Loucy (cell line): ENCODE measurements at regions not wholly inside any gene's neighbourhood (a gene's known extent, or its start where the extent isn't known, plus 50 kb on each side); places are given as distances from the start of the nearest gene placed in this dataset.

Source experiments
- H2AFZ ChIP-seq: fragments of 200-600 bp; sonication (generic); 2 replicates; pipeline ENCODE4 v1.6.0; 2016; ENCODE audit warnings: antibody characterized with exemption, mild to moderate bottlenecking, low read length, moderate library complexity
- H3F3A ChIP-seq: fragments of 200-600 bp; 2 replicates; pipeline ENCODE4 v1.6.0; 2016; ENCODE audit warnings: antibody characterized with exemption, low read depth, mild to moderate bottlenecking
- H3K27me3 ChIP-seq: fragments of 200-600 bp; sonication (generic); 2 replicates; pipeline ENCODE4 v1.6.1; 2014; ENCODE audit warnings: low read length, mild to moderate bottlenecking; ENCODE audit not compliant: insufficient read depth, poor library complexity, severe bottlenecking
- H3K36me3 ChIP-seq: fragments of 200-600 bp; sonication (generic); 2 replicates; pipeline ENCODE4 v1.6.1; 2016; ENCODE audit warnings: low read length; ENCODE audit not compliant: insufficient read depth
- H3K4me1 ChIP-seq: fragments of 200-600 bp; sonication (generic); 2 replicates; pipeline ENCODE4 v1.5.1; 2014; ENCODE audit warnings: low read length, mild to moderate bottlenecking; ENCODE audit not compliant: insufficient read depth, poor library complexity, severe bottlenecking
- H3K4me2 ChIP-seq: fragments of 200-600 bp; sonication (generic); 2 replicates; pipeline ENCODE4 v1.6.0; 2014; ENCODE audit warnings: antibody characterized with exemption, low read length, low read depth, mild to moderate bottlenecking; ENCODE audit not compliant: poor library complexity, severe bottlenecking
- H3K4me3 ChIP-seq: fragments of 200-600 bp; sonication (generic); 2 replicates; pipeline ENCODE4 v1.5.1; 2014; ENCODE audit warnings: low read length, mild to moderate bottlenecking, mixed read lengths; ENCODE audit not compliant: poor library complexity, severe bottlenecking
- H3K79me2 ChIP-seq: fragments of 200-600 bp; sonication (generic); 2 replicates; pipeline ENCODE4 v1.6.1; 2014; ENCODE audit warnings: low read length; ENCODE audit not compliant: insufficient read depth
- H3K9ac ChIP-seq: fragments of 200-600 bp; sonication (generic); 2 replicates; pipeline ENCODE4 v1.6.0; 2014; ENCODE audit warnings: mild to moderate bottlenecking, low read depth, low read length, moderate library complexity; ENCODE audit not compliant: poor library complexity, severe bottlenecking
- H3K9me2 ChIP-seq: fragments of 200-600 bp; sonication (generic); replicated peaks from 2 replicates; pipeline ENCODE4 v1.6.1; 2016; ENCODE audit warnings: low read depth, low read length, mixed read lengths
- H3K9me3 ChIP-seq: fragments of 200-600 bp; sonication (generic); 2 replicates; pipeline ENCODE4 v1.6.1; 2014; ENCODE audit warnings: mild to moderate bottlenecking, antibody characterized with exemption, low read length, low read depth; ENCODE audit not compliant: insufficient read depth
- H4K20me1 ChIP-seq: fragments of 200-600 bp; sonication (generic); 2 replicates; pipeline ENCODE4 v1.6.0; 2014; ENCODE audit warnings: antibody characterized with exemption, low read length, mild to moderate bottlenecking; ENCODE audit not compliant: insufficient read depth, poor library complexity, severe bottlenecking
- EZH2phosphoT487 ChIP-seq: fragments of 200-600 bp; IDR thresholded peaks from 2 replicates; pipeline ENCODE4 v1.6.1; 2018; ENCODE audit warnings: antibody characterized with exemption, mild to moderate bottlenecking, moderate library complexity, borderline replicate concordance
- TF ChIP-seq, protein P1 (sequence below): fragments of 200-600 bp; sonication (generic); conservative IDR thresholded peaks from 2 replicates; pipeline ENCODE4 v1.5.1; 2014; ENCODE audit warnings: mild to moderate bottlenecking, antibody characterized with exemption, low read length

DNA sequence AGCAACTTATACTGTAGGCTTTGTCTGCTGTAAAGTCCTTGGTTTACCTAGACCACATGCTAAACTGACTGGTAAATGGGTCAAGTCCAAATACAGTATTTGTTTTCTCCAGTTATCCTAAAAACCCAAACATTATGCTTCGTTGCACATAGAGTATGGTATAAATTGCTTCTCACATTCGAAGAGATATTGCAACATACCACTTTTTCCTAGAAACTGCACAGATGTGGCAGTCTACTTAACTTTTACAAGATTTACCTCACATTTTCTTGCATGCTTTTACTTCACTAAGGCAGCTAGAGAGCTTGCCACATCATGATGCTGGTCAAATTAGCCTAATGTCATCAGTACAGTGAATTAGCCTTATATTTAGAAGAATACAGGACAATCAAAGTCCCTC, 66.0 kb upstream of the SCN7A start:
- Histone ChIP-seq H2AFZ (no peak overlapping the region), H4K20me1 (no peaks in the 10 kb centered on the region), H3K79me2 (no peaks in the 10 kb centered on the region), H3K27me3 (no peaks in the 10 kb centered on the region), H3K4me1 (no peaks in the 10 kb centered on the region), H3F3A (no peaks in the 10 kb centered on the region), H3K36me3 (no peaks in the 10 kb centered on the region), H3K9ac (no peak overlapping the region), H3K9me3 (no peaks in the 10 kb centered on the region), H3K4me2 (no peak overlapping the region), H3K4me3 (no peak overlapping the region), H3K9me2 (no peaks in the 10 kb centered on the region)
- TF ChIP-seq EZH2phosphoT487: no peak
- TF ChIP-seq, protein P1, sequence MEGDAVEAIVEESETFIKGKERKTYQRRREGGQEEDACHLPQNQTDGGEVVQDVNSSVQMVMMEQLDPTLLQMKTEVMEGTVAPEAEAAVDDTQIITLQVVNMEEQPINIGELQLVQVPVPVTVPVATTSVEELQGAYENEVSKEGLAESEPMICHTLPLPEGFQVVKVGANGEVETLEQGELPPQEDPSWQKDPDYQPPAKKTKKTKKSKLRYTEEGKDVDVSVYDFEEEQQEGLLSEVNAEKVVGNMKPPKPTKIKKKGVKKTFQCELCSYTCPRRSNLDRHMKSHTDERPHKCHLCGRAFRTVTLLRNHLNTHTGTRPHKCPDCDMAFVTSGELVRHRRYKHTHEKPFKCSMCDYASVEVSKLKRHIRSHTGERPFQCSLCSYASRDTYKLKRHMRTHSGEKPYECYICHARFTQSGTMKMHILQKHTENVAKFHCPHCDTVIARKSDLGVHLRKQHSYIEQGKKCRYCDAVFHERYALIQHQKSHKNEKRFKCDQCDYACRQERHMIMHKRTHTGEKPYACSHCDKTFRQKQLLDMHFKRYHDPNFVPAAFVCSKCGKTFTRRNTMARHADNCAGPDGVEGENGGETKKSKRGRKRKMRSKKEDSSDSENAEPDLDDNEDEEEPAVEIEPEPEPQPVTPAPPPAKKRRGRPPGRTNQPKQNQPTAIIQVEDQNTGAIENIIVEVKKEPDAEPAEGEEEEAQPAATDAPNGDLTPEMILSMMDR: no peak

GRCh38 chr2:166550923-166551322, 56.9 kb upstream of the SCN7A start:
- Histone ChIP-seq H3K4me3 (no peak overlapping the region), H3K36me3 (no peaks in the 10 kb centered on the region), H3K9ac (no peak overlapping the region)

GRCh38 chr2:166545473-166545872, 51.4 kb upstream of the SCN7A start:
- no peaks in the 10 kb centered on the region for H3K9me2 ChIP-seq
- H3K36me3 ChIP-seq: no peaks in the 10 kb centered on the region
- no peaks in the 10 kb centered on the region for H3K4me1 ChIP-seq
- no peak overlapping the region for H3K4me2 ChIP-seq
- no peaks in the 10 kb centered on the region for H3F3A ChIP-seq
- H3K4me3 ChIP-seq: no peak overlapping the region
- no peak overlapping the region for H2AFZ ChIP-seq
- no peaks in the 10 kb centered on the region for H3K9me3 ChIP-seq
- H4K20me1 ChIP-seq: no peaks in the 10 kb centered on the region
- no peaks in the 10 kb centered on the region for H3K27me3 ChIP-seq
- TF ChIP-seq EZH2phosphoT487: no peak
- TF ChIP-seq, protein P1: no peak
- no peak overlapping the region for H3K9ac ChIP-seq
- no peaks in the 10 kb centered on the region for H3K79me2 ChIP-seq

More at GRCh38 chr2:166550923-166551322, 56.9 kb upstream of the SCN7A start:
- Histone ChIP-seq H3K79me2 (no peaks in the 10 kb centered on the region), H3K4me2 (no peak overlapping the region), H4K20me1 (no peaks in the 10 kb centered on the region), H3K27me3 (no peaks in the 10 kb centered on the region), H3K9me3 (no peaks in the 10 kb centered on the region), H3F3A (no peaks in the 10 kb centered on the region), H3K9me2 (no peaks in the 10 kb centered on the region), H3K4me1 (no peaks in the 10 kb centered on the region), H2AFZ (no peak overlapping the region)
- TF ChIP-seq, protein P1: no peak
- no peak for TF ChIP-seq EZH2phosphoT487
